ENCODE measurements at regions not wholly inside any gene's neighbourhood (a gene's known extent, or its start where the extent isn't known, plus 50 kb on each side); places are given as distances from the start of the nearest gene placed in this dataset.

GRCh38 chr2:52369178-52369577, 1337.2 kb upstream of the NRXN1 start:
- Histone ChIP-seq H3K27me3 (ENCODE audit: control insufficient read depth in 3 of 3, insufficient read depth in 3 of 3, low read depth in 1 of 3, low read length in 3 of 3) (no peaks in the 10 kb centered on the region), H2BK15ac (ENCODE audit: low read length) (no peak overlapping the region), H4K8ac (ENCODE audit: low read depth, low read length) (no peak overlapping the region), H2BK120ac (ENCODE audit: low read depth, low read length) (no peak overlapping the region), H2BK5ac (ENCODE audit: low read length) (no peak overlapping the region), H4K91ac (ENCODE audit: low read depth, low read length, poor library complexity) (no peak overlapping the region), H3K9me3 (replicated peaks in 1 of 2; ENCODE audit: control insufficient read depth in 2 of 2, insufficient read depth in 1 of 2, low read depth in 1 of 2, low read length in 2 of 2) (no peaks in the 10 kb centered on the region), H3K36me3 (replicated peaks in 1 of 2; ENCODE audit: control insufficient read depth in 2 of 2, insufficient read depth in 2 of 2, low read length in 2 of 2) (no peaks in the 10 kb centered on the region), H3K4me2 (ENCODE audit: insufficient read depth, low read length, poor library complexity, severe bottlenecking) (no peak overlapping the region), H3K4ac (ENCODE audit: low read length) (no peak overlapping the region), H3K4me1 (ENCODE audit: control insufficient read depth in 2 of 2, insufficient read depth in 1 of 2, low read depth in 1 of 2, low read length in 2 of 2) (no peaks in the 10 kb centered on the region), H3K14ac (ENCODE audit: low read length) (no peak overlapping the region), H3K27ac (replicated peaks; ENCODE audit: low read length) (no peak overlapping the region), H3K79me1 (ENCODE audit: low read depth, low read length) (no peaks in the 10 kb centered on the region), H3K4me3 (ENCODE audit: low read length in 2 of 2) (no peak overlapping the region), H2AK5ac (ENCODE audit: low read depth, low read length) (no peak overlapping the region), H2AFZ (ENCODE audit: low read length) (no peak overlapping the region), H3K23ac (ENCODE audit: low read depth, low read length, poor library complexity) (no peak overlapping the region), H2BK12ac (ENCODE audit: low read length) (no peak overlapping the region), H3K9ac (ENCODE audit: low read depth, low read length, poor library complexity) (no peak overlapping the region), H3K18ac (ENCODE audit: low read length) (no peak overlapping the region)
- no CpG with 5 or more reads among the region's 2 CpGs for WGBS, 2 donors (ENCODE audit: extremely low coverage in 2 of 2, insufficient read length in 2 of 2, insufficient replicate concordance in 1 of 2)
- DNase-seq (ENCODE audit: low spot score): no peak

GRCh38 chr2:52368141-52368540, 1336.2 kb upstream of the NRXN1 start:
- Histone ChIP-seq H3K18ac (ENCODE audit: low read length) (no peak overlapping the region), H3K4me3 (ENCODE audit: low read length in 2 of 2) (no peak overlapping the region), H3K4ac (ENCODE audit: low read length) (no peak overlapping the region), H3K36me3 (replicated peaks in 1 of 2; ENCODE audit: control insufficient read depth in 2 of 2, insufficient read depth in 2 of 2, low read length in 2 of 2) (no peaks in the 10 kb centered on the region), H3K9ac (ENCODE audit: low read depth, low read length, poor library complexity) (no peak overlapping the region), H2AK5ac (ENCODE audit: low read depth, low read length) (no peak overlapping the region), H2BK5ac (ENCODE audit: low read length) (no peak overlapping the region), H2AFZ (ENCODE audit: low read length) (no peak overlapping the region), H3K4me1 (ENCODE audit: control insufficient read depth in 2 of 2, insufficient read depth in 1 of 2, low read depth in 1 of 2, low read length in 2 of 2) (no peaks in the 10 kb centered on the region), H4K8ac (ENCODE audit: low read depth, low read length) (no peak overlapping the region), H3K27ac (replicated peaks; ENCODE audit: low read length) (no peak overlapping the region), H3K23ac (ENCODE audit: low read depth, low read length, poor library complexity) (no peak overlapping the region), H3K9me3 (replicated peaks in 1 of 2; ENCODE audit: control insufficient read depth in 2 of 2, insufficient read depth in 1 of 2, low read depth in 1 of 2, low read length in 2 of 2) (no peaks in the 10 kb centered on the region), H3K4me2 (ENCODE audit: insufficient read depth, low read length, poor library complexity, severe bottlenecking) (no peak overlapping the region), H4K91ac (ENCODE audit: low read depth, low read length, poor library complexity) (no peak overlapping the region), H3K27me3 (ENCODE audit: control insufficient read depth in 3 of 3, insufficient read depth in 3 of 3, low read depth in 1 of 3, low read length in 3 of 3) (no peaks in the 10 kb centered on the region), H2BK12ac (ENCODE audit: low read length) (no peak overlapping the region), H3K14ac (ENCODE audit: low read length) (no peak overlapping the region), H2BK15ac (ENCODE audit: low read length) (no peak overlapping the region), H2BK120ac (ENCODE audit: low read depth, low read length) (no peak overlapping the region), H3K79me1 (ENCODE audit: low read depth, low read length) (no peaks in the 10 kb centered on the region)
- no peak for DNase-seq (ENCODE audit: low spot score)

GRCh38 chr2:52365946-52366345, 1334.0 kb upstream of the NRXN1 start:
- Histone ChIP-seq H3K27me3 (ENCODE audit: control insufficient read depth in 3 of 3, insufficient read depth in 3 of 3, low read depth in 1 of 3, low read length in 3 of 3) (no peaks in the 10 kb centered on the region), H2BK120ac (ENCODE audit: low read depth, low read length) (no peak overlapping the region), H4K8ac (ENCODE audit: low read depth, low read length) (no peak overlapping the region), H2BK15ac (ENCODE audit: low read length) (no peak overlapping the region), H3K9ac (ENCODE audit: low read depth, low read length, poor library complexity) (no peak overlapping the region), H3K9me3 (replicated peaks in 1 of 2; ENCODE audit: control insufficient read depth in 2 of 2, insufficient read depth in 1 of 2, low read depth in 1 of 2, low read length in 2 of 2) (no peaks in the 10 kb centered on the region), H2BK12ac (ENCODE audit: low read length) (no peak overlapping the region), H3K4me3 (ENCODE audit: low read length in 2 of 2) (no peak overlapping the region), H3K14ac (ENCODE audit: low read length) (no peak overlapping the region), H3K18ac (ENCODE audit: low read length) (no peak overlapping the region), H2AK5ac (ENCODE audit: low read depth, low read length) (no peak overlapping the region), H4K91ac (ENCODE audit: low read depth, low read length, poor library complexity) (no peak overlapping the region), H2AFZ (ENCODE audit: low read length) (no peak overlapping the region), H3K4me1 (ENCODE audit: control insufficient read depth in 2 of 2, insufficient read depth in 1 of 2, low read depth in 1 of 2, low read length in 2 of 2) (no peaks in the 10 kb centered on the region), H3K23ac (ENCODE audit: low read depth, low read length, poor library complexity) (no peak overlapping the region), H3K36me3 (replicated peaks in 1 of 2; ENCODE audit: control insufficient read depth in 2 of 2, insufficient read depth in 2 of 2, low read length in 2 of 2) (no peaks in the 10 kb centered on the region), H2BK5ac (ENCODE audit: low read length) (no peak overlapping the region), H3K4me2 (ENCODE audit: insufficient read depth, low read length, poor library complexity, severe bottlenecking) (no peak overlapping the region), H3K79me1 (ENCODE audit: low read depth, low read length) (no peaks in the 10 kb centered on the region), H3K4ac (ENCODE audit: low read length) (no peak overlapping the region), H3K27ac (replicated peaks; ENCODE audit: low read length) (no peak overlapping the region)
- DNase-seq (ENCODE audit: low spot score): no peak
- no CpG with 5 or more reads among the region's 2 CpGs for WGBS, 2 donors (ENCODE audit: extremely low coverage in 2 of 2, insufficient read length in 2 of 2, insufficient replicate concordance in 1 of 2)

- H3K79me1 ChIP-seq (ENCODE audit: low read depth, low read length): no peaks in the 10 kb centered on the region
- H2BK15ac ChIP-seq (ENCODE audit: low read length): no peak overlapping the region
- H3K4me1 ChIP-seq (ENCODE audit: control insufficient read depth in 2 of 2, insufficient read depth in 1 of 2, low read depth in 1 of 2, low read length in 2 of 2): no peaks in the 10 kb centered on the region
- H2BK12ac ChIP-seq (ENCODE audit: low read length): no peak overlapping the region
- H3K4me2 ChIP-seq (ENCODE audit: insufficient read depth, low read length, poor library complexity, severe bottlenecking): no peak overlapping the region
- H3K9ac ChIP-seq (ENCODE audit: low read depth, low read length, poor library complexity): no peak overlapping the region
- H3K23ac ChIP-seq (ENCODE audit: low read depth, low read length, poor library complexity): no peak overlapping the region
- no peak overlapping the region for H3K27ac ChIP-seq (replicated peaks; ENCODE audit: low read length)
- no peak overlapping the region for H3K4me3 ChIP-seq (ENCODE audit: low read length in 2 of 2)
- H4K91ac ChIP-seq (ENCODE audit: low read depth, low read length, poor library complexity): no peak overlapping the region
- no peaks in the 10 kb centered on the region for H3K36me3 ChIP-seq (replicated peaks in 1 of 2; ENCODE audit: control insufficient read depth in 2 of 2, insufficient read depth in 2 of 2, low read length in 2 of 2)
- WGBS, 2 donors (ENCODE audit: extremely low coverage in 2 of 2, insufficient read length in 2 of 2, insufficient replicate concordance in 1 of 2): no CpG with 5 or more reads among the region's 2 CpGs
- DNase-seq (ENCODE audit: low spot score): no peak
- no peak overlapping the region for H2BK5ac ChIP-seq (ENCODE audit: low read length)
- no peak overlapping the region for H2BK120ac ChIP-seq (ENCODE audit: low read depth, low read length)
- H3K18ac ChIP-seq (ENCODE audit: low read length): no peak overlapping the region
- H2AFZ ChIP-seq (ENCODE audit: low read length): peak overlapping the region; percentile 45
- no peaks in the 10 kb centered on the region for H3K27me3 ChIP-seq (ENCODE audit: control insufficient read depth in 3 of 3, insufficient read depth in 3 of 3, low read depth in 1 of 3, low read length in 3 of 3)
- no peak overlapping the region for H3K4ac ChIP-seq (ENCODE audit: low read length)
- no peak overlapping the region for H2AK5ac ChIP-seq (ENCODE audit: low read depth, low read length)
- H3K9me3 ChIP-seq (replicated peaks in 1 of 2; ENCODE audit: control insufficient read depth in 2 of 2, insufficient read depth in 1 of 2, low read depth in 1 of 2, low read length in 2 of 2): peaks cover 0 to 2% of the 10 kb centered on the region in 2 donors
- H3K14ac ChIP-seq (ENCODE audit: low read length): no peak overlapping the region
- H4K8ac ChIP-seq (ENCODE audit: low read depth, low read length): no peak overlapping the region
Observed at GRCh38 chr2:52356556-52356955, 1324.6 kb upstream of the NRXN1 start.

Data from neuronal stem cell (in vitro differentiated cells).